ENCODE measurements at regions not wholly inside any gene's neighbourhood (a gene's known extent, or its start where the extent isn't known, plus 50 kb on each side); places are given as distances from the start of the nearest gene placed in this dataset.

- peak; percentile 26 for TF ChIP-seq REST (IDR thresholded peaks at IDR 0.05; ENCODE audit: insufficient replicate concordance, low read depth)
- peak; percentile 59; the same call in 1 of the 2 replicates for TF ChIP-seq POLR2AphosphoS5 (IDR thresholded peaks at IDR 0.05; ENCODE audit: low read depth)
- TF ChIP-seq CTCF (IDR thresholded peaks at IDR 0.05; ENCODE audit: insufficient read depth, low read length), result no peak
- peak; percentile 71 to 77 for DNase-seq (ENCODE audit: low read depth in 1 of 2, low spot score in 1 of 2)
- H3K4me3 ChIP-seq (replicated peaks; ENCODE audit: insufficient read depth, low read length), result no peak overlapping the region
- no peak overlapping the region for H3K27ac ChIP-seq (replicated peaks)
- no peaks in the 10 kb centered on the region for H3K27me3 ChIP-seq (ENCODE audit: insufficient read depth, poor library complexity, severe bottlenecking)
Measured at GRCh38 chr6:44010411-44011349, 116.6 kb downstream of the MRPL14 start.

- DNase-seq (ENCODE audit: low read depth in 1 of 2, low spot score in 1 of 2), result no peak
- Histone ChIP-seq H3K27ac (replicated peaks) (no peak overlapping the region), H3K27me3 (ENCODE audit: insufficient read depth, poor library complexity, severe bottlenecking) (peaks cover 2% of the 10 kb centered on the region), H3K4me3 (replicated peaks; ENCODE audit: insufficient read depth, low read length) (no peak overlapping the region)
- TF ChIP-seq REST (IDR thresholded peaks at IDR 0.05; ENCODE audit: insufficient replicate concordance, low read depth) (no peak), SPI1 (IDR thresholded peaks at IDR 0.05; ENCODE audit: borderline replicate concordance, low read depth) (no peak), CTCF (IDR thresholded peaks at IDR 0.05; ENCODE audit: insufficient read depth, low read length) (no peak), POLR2AphosphoS5 (IDR thresholded peaks at IDR 0.05; ENCODE audit: low read depth) (no peak), GABPA (IDR thresholded peaks at IDR 0.05; ENCODE audit: low read depth) (no peak)
Measured at GRCh38 chr6:44009425-44010321, 117.6 kb downstream of the MRPL14 start.

GRCh38 chr6:44008821-44009370 lies 118.4 kb downstream of the MRPL14 start:
- no peak for DNase-seq (ENCODE audit: low read depth in 1 of 2, low spot score in 1 of 2)
- H3K4me3 ChIP-seq (replicated peaks; ENCODE audit: insufficient read depth, low read length), result no peak overlapping the region
- H3K27me3 ChIP-seq (ENCODE audit: insufficient read depth, poor library complexity, severe bottlenecking), result peaks cover 7% of the 10 kb centered on the region
- TF ChIP-seq REST (IDR thresholded peaks at IDR 0.05; ENCODE audit: insufficient replicate concordance, low read depth) (no peak), GABPA (IDR thresholded peaks at IDR 0.05; ENCODE audit: low read depth) (no peak), CTCF (IDR thresholded peaks at IDR 0.05; ENCODE audit: insufficient read depth, low read length) (no peak), SPI1 (IDR thresholded peaks at IDR 0.05; ENCODE audit: borderline replicate concordance, low read depth) (no peak), POLR2AphosphoS5 (IDR thresholded peaks at IDR 0.05; ENCODE audit: low read depth) (no peak)
- H3K27ac ChIP-seq (replicated peaks), result no peak overlapping the region
